ENCODE measurements at regions not wholly inside any gene's neighbourhood (a gene's known extent, or its start where the extent isn't known, plus 50 kb on each side); places are given as distances from the start of the nearest gene placed in this dataset.

DNA sequence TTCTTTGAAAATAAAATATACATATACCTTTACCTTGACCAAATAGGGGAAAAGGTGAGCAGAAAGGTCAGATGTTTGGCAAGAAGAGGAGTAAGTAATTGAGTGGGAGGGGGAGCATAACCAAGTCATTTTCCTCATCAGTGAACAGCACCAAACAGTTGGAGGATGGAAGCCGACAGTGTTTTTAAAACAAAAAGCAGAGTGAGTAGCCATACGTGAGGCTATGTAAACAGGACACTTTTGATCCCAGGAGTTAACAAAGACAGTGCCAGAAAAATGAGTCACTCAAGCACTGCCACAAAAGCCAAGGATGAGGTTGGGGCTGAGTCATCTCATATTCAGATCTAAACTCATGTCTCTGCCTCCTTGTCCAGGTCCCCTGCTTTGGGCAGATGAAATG is 734.7 kb downstream of the KCNA4 start (continued):
- TF ChIP-seq, protein P1, sequence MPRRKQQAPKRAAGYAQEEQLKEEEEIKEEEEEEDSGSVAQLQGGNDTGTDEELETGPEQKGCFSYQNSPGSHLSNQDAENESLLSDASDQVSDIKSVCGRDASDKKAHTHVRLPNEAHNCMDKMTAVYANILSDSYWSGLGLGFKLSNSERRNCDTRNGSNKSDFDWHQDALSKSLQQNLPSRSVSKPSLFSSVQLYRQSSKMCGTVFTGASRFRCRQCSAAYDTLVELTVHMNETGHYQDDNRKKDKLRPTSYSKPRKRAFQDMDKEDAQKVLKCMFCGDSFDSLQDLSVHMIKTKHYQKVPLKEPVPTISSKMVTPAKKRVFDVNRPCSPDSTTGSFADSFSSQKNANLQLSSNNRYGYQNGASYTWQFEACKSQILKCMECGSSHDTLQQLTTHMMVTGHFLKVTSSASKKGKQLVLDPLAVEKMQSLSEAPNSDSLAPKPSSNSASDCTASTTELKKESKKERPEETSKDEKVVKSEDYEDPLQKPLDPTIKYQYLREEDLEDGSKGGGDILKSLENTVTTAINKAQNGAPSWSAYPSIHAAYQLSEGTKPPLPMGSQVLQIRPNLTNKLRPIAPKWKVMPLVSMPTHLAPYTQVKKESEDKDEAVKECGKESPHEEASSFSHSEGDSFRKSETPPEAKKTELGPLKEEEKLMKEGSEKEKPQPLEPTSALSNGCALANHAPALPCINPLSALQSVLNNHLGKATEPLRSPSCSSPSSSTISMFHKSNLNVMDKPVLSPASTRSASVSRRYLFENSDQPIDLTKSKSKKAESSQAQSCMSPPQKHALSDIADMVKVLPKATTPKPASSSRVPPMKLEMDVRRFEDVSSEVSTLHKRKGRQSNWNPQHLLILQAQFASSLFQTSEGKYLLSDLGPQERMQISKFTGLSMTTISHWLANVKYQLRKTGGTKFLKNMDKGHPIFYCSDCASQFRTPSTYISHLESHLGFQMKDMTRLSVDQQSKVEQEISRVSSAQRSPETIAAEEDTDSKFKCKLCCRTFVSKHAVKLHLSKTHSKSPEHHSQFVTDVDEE (CRISPR knock-in tag; IDR thresholded peaks at IDR 0.05): no peak
- no peak for TF ChIP-seq GLIS3 (CRISPR knock-in tag; IDR thresholded peaks at IDR 0.05)
- TF ChIP-seq ZFP3 (CRISPR knock-in tag; IDR thresholded peaks at IDR 0.05): no peak
- TF ChIP-seq ZFP30 (CRISPR knock-in tag; IDR thresholded peaks at IDR 0.05): no peak

DNA sequence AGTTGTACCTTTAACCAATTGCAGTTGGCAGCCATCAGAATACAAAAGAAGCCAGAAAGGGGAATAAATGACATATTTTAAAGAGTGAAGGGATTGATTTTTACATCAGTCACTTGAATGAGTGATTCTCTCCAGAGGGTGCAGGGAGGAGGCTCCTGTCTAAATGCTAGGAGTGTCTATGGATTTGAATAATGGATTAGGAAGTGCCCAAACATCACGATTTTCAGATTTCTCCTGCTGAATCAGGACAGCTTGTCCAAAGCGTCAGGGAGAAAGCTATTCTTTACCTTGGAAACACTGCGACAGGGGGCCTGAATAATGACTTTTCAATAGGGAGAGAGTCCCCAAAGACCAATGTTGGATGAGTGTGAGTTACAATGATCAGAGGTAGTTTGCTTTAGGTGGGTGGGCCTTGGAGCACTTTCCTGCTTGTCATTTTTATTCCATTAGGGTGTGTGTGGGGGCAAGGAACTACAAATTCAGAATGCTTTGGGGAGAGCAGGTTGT is 735.5 kb downstream of the KCNA4 start:
- no peak for ATAC-seq

DNA sequence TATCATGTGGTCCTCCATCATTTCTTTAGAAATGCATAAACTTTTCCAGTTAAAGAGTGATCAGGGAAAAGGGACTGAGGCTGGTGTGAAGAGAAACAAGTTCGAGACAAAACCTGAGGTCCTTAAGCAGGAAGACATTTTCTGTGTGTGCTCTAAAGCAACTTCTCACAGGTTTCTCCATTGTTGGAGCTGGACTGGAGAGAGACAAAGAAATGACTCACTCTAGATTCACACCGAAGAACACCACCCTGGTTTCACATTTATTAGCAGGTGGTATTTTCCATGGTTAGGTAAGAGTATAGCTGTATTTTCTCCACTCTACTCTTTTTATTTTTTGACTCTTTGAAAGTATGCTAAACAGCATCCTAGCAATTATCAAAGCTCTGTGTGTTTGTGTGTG is 736.4 kb downstream of the KCNA4 start:
- no peak for TF ChIP-seq ZNF70 (CRISPR knock-in tag; IDR thresholded peaks at IDR 0.05)
- TF ChIP-seq, protein P2, sequence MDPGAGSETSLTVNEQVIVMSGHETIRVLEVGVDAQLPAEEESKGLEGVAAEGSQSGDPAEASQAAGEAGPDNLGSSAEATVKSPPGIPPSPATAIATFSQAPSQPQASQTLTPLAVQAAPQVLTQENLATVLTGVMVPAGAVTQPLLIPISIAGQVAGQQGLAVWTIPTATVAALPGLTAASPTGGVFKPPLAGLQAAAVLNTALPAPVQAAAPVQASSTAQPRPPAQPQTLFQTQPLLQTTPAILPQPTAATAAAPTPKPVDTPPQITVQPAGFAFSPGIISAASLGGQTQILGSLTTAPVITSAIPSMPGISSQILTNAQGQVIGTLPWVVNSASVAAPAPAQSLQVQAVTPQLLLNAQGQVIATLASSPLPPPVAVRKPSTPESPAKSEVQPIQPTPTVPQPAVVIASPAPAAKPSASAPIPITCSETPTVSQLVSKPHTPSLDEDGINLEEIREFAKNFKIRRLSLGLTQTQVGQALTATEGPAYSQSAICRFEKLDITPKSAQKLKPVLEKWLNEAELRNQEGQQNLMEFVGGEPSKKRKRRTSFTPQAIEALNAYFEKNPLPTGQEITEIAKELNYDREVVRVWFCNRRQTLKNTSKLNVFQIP (CRISPR knock-in tag; IDR thresholded peaks at IDR 0.05; ENCODE audit: borderline replicate concordance, low read depth): no peak
- no peak for TF ChIP-seq ARNTL (CRISPR knock-in tag; IDR thresholded peaks at IDR 0.05; ENCODE audit: borderline replicate concordance, low read depth)
- TF ChIP-seq CREB5 (CRISPR knock-in tag; IDR thresholded peaks at IDR 0.05; ENCODE audit: low read depth): no peak
- no peak for TF ChIP-seq ZC3H10 (CRISPR knock-in tag; IDR thresholded peaks at IDR 0.05)
- no peak for TF ChIP-seq CSDC2 (CRISPR knock-in tag; IDR thresholded peaks at IDR 0.05)
- TF ChIP-seq OSR1 (CRISPR knock-in tag; IDR thresholded peaks at IDR 0.05): no peak
- no peak for TF ChIP-seq CSRNP3 (CRISPR knock-in tag; IDR thresholded peaks at IDR 0.05)
- no peak for TF ChIP-seq TCF4 (CRISPR knock-in tag; IDR thresholded peaks at IDR 0.05; ENCODE audit: borderline replicate concordance)
- no peak for TF ChIP-seq ZFP30 (CRISPR knock-in tag; IDR thresholded peaks at IDR 0.05)
- ATAC-seq: peak; percentile 50

More for the DNA sequence above, 735.5 kb downstream of the KCNA4 start:
- no peak for TF ChIP-seq CSDC2 (CRISPR knock-in tag; IDR thresholded peaks at IDR 0.05)
- TF ChIP-seq GLIS3 (CRISPR knock-in tag; IDR thresholded peaks at IDR 0.05): no peak
- no peak for TF ChIP-seq BACH2 (CRISPR knock-in tag; IDR thresholded peaks at IDR 0.05; ENCODE audit: borderline replicate concordance)
- no peak for TF ChIP-seq OSR1 (CRISPR knock-in tag; IDR thresholded peaks at IDR 0.05)
- TF ChIP-seq ARNTL (CRISPR knock-in tag; IDR thresholded peaks at IDR 0.05; ENCODE audit: borderline replicate concordance, low read depth): no peak
- no peak for TF ChIP-seq ZNF70 (CRISPR knock-in tag; IDR thresholded peaks at IDR 0.05)
- TF ChIP-seq ZFP3 (CRISPR knock-in tag; IDR thresholded peaks at IDR 0.05): no peak
- TF ChIP-seq ZNF565 (CRISPR knock-in tag; conservative IDR thresholded peaks at IDR 0.05; ENCODE audit: low read depth): no peak
- TF ChIP-seq SNAI2 (CRISPR knock-in tag; IDR thresholded peaks at IDR 0.05): no peak
- TF ChIP-seq ZC3H10 (CRISPR knock-in tag; IDR thresholded peaks at IDR 0.05): no peak
- no peak for TF ChIP-seq ZFP30 (CRISPR knock-in tag; IDR thresholded peaks at IDR 0.05)

- TF ChIP-seq CSRNP3 (CRISPR knock-in tag; IDR thresholded peaks at IDR 0.05) (no peak), CREB5 (CRISPR knock-in tag; IDR thresholded peaks at IDR 0.05; ENCODE audit: low read depth) (no peak), ZNF565 (CRISPR knock-in tag; conservative IDR thresholded peaks at IDR 0.05; ENCODE audit: low read depth) (no peak), OSR1 (CRISPR knock-in tag; IDR thresholded peaks at IDR 0.05) (no peak), BACH2 (CRISPR knock-in tag; IDR thresholded peaks at IDR 0.05; ENCODE audit: borderline replicate concordance) (no peak), PPARA (CRISPR knock-in tag; IDR thresholded peaks at IDR 0.05; ENCODE audit: borderline replicate concordance) (no peak)
- TF ChIP-seq, protein P1 (CRISPR knock-in tag; IDR thresholded peaks at IDR 0.05): no peak
- ATAC-seq: no peak
Measured at GRCh38 chr11:29279716-29280115, 737.1 kb downstream of the KCNA4 start.
